IPS DF 4.7 (cell line): ENCODE measurements at regions not wholly inside any gene's neighbourhood (a gene's known extent, or its start where the extent isn't known, plus 50 kb on each side); places are given as distances from the start of the nearest gene placed in this dataset.
"Not testable (repeated sequence)": the region's sequence is repeated elsewhere in the genome, so short reads cannot be mapped to it uniquely, and the experiment has no call there.

Experiments
- DNase-seq: peaks from one replicate; pipeline ENCODE4 v3.0.0-alpha.2; 2013; ENCODE audit warnings: low spot score; ENCODE audit errors: extremely low read depth

DNA sequence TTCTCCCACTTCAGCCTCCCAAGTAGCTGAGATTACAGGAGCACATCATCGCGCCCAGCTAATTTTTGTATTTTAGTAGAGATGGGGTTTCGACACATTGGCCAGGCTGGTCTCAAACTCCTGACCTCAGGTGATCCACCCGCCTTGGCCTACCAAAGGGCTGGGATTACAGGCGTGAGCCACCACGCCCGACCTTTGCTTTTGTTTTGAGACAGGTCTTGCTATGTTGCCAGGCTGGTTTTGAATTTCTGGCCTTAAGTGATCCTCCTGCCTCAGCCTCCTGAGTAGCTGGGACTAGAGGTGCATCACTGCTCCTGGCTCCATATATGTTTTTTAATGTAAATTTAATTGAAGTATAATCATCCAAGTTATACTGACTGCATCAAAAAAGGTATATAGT, 80.2 kb upstream of the NEK6 start:
- not testable (repeated sequence) for DNase-seq

- DNase-seq: no peak
Measured at GRCh38 chr9:124179196-124180071, 78.3 kb upstream of the NEK6 start.

DNA sequence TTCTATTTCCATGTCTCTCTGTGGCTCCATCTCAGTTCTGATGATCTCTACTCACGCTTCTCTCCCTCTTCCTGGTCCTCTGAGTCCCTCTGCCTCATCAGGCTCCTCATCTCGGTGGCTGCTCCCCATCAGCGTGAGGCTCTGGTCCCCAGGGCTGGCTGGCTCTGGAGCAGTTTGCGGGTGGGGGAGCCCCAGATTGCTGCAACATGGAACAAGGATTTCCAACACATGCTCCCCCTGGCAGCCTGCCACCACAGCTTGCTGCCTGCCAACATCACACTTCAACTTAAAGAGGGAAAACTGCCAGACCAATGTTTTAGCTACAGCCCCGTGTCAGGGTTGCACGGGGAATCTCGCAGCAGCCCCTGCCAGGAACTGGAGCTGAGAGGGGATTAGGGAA, 77.2 kb upstream of the NEK6 start:
- no peak for DNase-seq

DNA sequence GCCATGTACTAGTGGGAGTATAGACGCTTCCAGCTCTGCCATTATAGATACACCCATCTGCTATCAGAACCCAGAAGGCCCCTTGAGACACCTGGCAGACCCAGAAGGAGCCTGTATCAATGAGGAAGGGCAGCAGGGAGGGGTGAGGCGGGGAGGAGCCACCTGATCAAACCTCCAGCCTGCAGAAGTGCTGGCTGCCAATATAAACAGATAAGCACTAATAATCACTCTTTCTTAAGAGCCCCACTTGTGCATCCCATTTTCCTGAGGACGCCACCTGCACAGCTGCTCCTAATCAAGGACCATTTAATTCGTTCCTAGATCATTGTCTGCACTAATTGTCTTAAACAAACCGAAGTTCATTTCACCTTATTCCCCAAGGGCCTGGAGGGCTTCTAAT, 75.0 kb upstream of the NEK6 start:
- no peak for DNase-seq

DNA sequence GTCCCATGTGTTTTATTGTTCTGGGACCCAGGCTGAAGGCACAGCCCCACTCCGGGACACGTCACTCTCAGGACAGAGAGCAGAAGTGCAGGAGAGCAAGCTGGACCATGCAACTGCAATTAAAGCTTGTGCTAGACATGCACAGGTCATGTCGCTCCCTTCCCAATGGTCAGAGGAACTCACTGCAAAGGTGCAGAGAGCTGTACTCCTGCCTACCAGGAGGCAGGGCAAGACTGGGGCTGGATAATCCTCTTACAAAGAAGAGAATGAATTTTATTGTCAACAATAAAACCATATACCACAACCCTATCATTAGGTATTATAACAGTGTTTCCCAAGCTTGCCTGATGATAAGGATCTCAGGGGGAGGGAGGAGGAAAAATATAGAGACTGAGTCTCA, 74.0 kb upstream of the NEK6 start:
- DNase-seq: no peak

GRCh38 chr9:124185413-124185812, 72.3 kb upstream of the NEK6 start:
- DNase-seq: no peak

GRCh38 chr9:124187311-124187710, 70.4 kb upstream of the NEK6 start:
- DNase-seq: no peak

- no peak for DNase-seq
Measured at GRCh38 chr9:124188331-124189110, 69.2 kb upstream of the NEK6 start.

- DNase-seq: no peak
Measured at GRCh38 chr9:124190761-124191160, 67.0 kb upstream of the NEK6 start.

DNA sequence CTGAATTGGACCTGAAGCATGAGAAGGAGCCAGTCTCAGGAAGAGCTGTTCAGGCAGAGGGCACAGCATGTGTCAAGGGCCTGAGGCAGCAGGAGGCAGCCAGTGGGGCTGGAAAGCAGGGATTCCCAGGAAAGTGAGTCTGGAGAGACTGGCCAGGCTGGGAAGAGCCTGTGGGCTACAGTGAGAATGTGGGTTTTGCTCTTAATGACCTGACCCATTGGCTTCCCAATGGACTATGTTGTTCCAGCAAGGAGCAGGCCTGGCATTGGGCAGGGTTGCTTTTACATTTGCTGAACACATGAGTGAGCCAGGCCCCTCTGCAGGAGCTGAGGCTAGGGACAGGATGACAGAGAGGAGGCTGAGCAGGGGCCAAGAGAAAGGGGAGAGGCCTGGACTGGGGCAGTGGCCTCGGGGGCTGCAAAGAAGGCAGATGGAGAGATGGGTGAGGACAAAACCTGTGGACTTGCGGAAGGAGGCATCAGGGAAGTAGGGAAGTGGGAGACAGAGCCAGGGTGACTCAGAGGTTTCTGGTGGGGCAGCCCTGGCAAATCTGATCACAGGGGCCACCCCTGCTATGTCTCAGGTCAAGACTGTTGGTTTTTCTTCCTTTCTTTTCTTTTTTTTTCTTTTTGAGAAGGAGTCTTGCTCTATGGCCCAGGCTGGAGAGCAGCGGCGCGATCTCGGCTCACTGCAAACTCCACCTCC, 65.9 kb upstream of the NEK6 start:
- DNase-seq: no peak

DNA sequence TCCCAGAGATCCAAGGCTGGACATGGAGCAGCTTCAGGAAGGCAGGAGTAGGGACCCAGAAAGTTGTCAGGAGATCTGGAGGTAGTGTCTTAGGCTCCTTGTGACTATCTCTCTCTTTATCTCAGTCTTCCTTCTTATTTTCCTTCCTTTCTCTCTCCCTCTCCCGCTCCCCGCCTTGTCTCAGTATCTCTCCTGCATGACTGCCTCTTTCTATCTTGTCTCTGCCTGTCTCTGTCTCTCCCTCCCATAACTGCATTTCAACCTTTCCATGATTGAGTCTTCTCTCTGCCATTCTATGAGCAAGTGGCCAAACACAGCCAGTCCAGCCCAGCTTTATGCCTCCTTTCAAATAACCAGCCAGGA, 61.0 kb upstream of the NEK6 start:
- no peak for DNase-seq

GRCh38 chr9:124197177-124198095, 60.3 kb upstream of the NEK6 start:
- no peak for DNase-seq

- no peak for DNase-seq
Measured at GRCh38 chr9:124198331-124198730, 59.4 kb upstream of the NEK6 start.

DNA sequence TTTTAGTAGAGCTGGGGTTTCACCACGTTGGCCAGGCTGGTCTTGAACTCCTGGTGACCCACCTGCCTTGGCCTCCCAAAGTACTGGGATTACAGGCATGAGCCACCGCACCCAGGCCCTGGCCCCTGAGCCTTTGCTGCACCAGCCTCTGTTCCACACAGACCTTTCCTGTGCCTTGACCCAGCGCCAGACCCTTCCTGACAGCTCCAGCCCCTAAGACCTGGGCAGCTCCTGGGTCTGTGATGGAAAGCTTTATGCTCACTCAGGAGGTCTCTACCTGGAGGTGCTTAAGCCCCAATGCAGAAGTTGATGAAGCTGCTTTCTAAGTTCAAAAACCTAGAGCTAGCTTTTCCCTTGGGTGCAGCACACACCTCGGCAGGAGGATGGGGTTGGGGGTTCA, 58.8 kb upstream of the NEK6 start:
- DNase-seq: no peak

GRCh38 chr9:124199474-124199873, 58.3 kb upstream of the NEK6 start:
- no peak for DNase-seq

DNA sequence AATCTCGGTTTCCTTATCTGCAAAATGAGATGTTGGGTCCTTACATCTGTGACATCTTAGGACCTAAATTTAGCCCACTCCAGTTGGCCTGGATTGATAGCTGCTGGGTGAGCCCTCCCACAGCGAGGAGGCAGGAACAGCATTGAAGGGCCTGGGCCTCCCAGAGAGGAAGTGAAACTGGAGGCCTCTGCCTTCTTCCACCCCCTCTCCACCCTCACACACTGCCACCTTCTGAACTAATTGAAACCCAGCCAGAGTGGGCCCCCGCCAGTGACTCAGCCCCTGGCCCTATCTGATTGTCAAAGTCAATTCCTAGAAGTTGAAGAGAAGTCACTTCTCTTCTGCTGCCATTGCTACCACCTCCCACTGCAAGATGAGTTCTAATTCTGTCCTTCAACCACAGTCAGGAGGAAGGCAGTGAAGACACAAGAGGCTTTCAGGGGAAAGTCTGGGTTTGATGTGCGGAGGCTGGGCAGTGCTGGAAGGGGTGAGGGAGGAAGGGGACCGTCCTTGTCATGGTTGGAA, 55.2 kb upstream of the NEK6 start:
- no peak for DNase-seq

- no peak for DNase-seq
Measured at GRCh38 chr9:124205686-124206352, 51.9 kb upstream of the NEK6 start.

- DNase-seq: no peak
Measured at GRCh38 chr9:124206391-124206790, 51.4 kb upstream of the NEK6 start.
